ENCODE measurements at regions not wholly inside any gene's neighbourhood (a gene's known extent, or its start where the extent isn't known, plus 50 kb on each side); places are given as distances from the start of the nearest gene placed in this dataset.
A peak's percentile ranks its signal among the peaks of the same experiment; 100 is the strongest.

GRCh38 chr20:24166123-24166381 lies 177.5 kb upstream of the GGTLC1 start:
- DNase-seq: no peak

DNA sequence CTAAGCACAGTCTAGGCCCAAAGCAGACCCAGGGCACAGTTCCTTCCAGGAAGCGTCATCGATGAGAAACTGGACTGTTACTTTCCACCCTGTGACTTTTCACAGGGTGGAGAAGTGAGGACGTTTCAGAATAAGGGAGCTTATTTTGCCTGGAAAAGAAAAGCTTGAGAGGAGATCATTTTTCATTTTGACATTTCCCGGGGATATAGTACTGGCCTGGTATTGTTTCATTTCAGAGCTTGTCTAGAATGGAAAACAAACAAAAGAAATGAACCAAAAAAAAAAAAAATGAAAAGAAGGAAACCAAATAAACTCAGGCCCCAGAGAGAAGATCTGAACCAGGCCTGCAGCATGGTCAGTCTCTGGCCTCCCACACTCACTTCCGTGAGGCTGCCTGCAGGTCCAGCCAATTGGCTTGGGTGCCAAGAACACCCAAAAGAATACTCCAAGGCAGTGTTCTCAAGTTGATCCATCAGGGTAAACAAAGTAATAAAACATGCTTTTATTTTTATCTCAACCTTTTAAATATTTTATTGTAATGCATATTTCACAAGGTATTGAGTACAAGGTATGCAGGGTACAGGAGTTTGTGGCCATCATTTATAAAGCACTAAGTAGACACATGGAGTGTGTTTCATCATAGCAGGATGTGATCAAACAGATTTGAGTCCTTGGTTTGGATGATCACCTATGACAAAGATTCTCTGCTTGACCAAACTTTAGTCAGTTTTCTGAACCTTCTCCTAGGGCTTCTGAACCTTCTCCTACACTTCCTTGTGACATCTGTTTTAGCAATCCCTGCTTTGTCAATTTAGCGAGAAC lies 176.9 kb upstream of the GGTLC1 start:
- DNase-seq: no peak

GRCh38 chr20:24164360-24164759 lies 175.8 kb upstream of the GGTLC1 start:
- peak in 1 of 5 experiments; percentile 20 for DNase-seq

- no peak for DNase-seq
Measured at GRCh38 chr20:24163506-24163905, 174.9 kb upstream of the GGTLC1 start.

DNA sequence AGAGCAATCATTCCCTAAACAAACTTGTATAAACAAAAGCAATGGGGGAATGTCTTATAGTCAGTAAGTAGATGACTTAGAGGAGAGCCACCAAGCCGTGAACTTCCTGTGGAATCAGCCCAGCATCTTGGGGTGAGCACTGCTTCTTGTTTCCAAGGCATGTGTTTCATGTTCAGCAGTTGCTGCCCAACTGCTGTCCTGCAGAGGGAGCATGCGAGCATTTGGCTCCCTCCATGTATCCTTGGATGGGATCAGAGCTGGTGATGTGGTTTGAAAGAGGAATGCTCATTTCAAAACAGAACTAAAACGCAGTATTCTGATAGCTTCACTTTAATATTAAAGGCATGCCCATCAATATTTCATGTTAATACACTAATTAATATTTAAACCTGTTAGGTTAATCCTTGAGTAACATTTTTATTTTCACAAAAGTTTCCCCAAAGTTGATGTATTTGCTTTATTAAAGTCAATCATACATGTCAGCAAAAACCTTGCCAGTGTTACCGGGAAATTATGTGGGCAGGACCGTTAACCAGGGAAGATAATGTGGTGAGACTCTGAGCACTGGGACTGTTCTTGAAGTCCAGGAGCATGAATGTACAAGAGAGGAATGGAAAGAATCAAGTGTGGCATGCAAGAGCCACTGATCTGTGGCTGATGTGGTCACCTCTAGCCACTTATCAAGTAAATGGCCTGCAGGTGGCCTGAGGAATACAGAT lies 172.1 kb upstream of the GGTLC1 start:
- peak in 1 of 5 experiments; percentile 37 for DNase-seq

DNA sequence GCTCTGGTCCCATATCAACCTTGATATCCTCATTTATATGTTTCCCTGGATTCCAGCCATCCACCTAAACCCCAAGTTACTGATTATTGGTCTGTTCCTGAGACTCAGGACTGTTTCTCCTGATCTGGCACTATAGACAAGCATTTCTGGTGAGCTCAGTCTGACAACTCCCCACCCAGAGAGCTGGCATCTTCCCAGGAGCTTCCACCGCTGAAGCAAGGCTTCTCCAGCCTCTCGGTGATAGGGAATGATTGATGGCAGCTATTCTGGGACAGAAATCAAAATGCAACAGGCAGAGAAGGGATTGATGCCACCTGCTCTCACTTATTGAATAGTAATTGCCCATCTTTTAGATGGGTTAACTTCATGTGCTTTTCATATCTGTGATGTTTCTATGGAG lies 169.7 kb upstream of the GGTLC1 start:
- no peak for DNase-seq

DNA sequence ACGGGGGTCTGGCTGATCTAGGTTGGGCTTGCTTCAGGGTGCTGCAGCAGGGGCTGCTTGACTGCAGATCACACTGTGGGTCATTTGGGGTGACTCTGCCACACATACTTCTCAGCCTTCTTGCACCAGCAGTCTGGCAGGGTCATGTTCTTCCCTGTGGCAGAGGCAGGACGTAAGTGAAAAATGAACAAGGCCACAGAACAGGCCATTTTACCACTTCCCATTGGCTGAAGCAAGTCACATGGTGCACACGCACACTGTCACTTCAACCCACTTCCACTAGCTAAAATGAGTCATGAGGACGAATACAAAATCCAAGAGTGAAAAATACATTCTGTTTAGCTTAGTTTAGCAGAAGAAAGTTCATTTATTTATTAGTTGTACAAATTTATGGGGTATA lies 168.6 kb upstream of the GGTLC1 start:
- peak in 2 of 5 experiments; percentile 46 to 68 for DNase-seq

DNA sequence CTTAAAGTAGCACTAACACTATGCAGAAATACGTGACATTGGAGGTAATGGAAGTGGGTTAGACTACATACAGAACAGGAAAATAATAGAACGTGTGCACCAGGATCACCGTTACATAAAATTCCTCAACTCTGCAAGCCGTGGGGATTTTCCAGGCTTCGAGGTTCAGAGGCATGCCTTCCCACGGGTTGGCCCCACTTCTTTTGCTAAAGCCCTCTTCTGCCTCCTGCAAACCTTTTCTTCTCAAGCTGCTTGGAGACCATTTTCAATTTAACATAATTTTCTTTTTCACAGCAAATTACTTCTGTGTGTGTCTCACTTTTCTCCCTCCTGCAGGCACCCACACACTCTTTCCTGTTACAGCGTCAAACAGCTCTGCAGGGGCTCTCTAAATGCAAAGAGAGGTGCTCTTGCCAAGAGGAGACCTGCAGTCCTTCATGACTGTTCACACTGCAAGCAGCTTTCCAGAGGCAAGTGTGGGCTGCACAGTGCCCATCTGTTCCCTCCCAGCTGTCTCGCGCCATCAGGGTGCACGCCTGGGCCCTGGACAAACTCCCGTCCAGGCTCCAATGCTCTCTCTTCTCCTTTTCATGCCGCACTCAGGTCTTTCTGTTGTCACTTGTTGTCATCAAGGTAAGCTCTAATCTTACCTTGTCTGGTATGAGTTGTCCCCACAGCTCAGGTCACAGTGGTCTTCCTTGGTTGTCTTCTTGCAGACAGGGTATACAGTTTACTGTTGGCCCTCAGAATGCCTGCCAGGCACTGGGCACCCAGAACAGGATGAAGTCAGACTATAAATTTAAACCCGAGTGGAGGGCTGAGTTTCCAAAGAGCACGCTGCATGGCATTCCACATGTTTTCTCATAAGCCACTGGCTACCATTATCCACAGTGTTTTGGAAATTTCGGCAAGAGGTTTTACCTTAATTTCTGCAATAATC lies 164.8 kb upstream of the GGTLC1 start:
- no peak for DNase-seq

DNA sequence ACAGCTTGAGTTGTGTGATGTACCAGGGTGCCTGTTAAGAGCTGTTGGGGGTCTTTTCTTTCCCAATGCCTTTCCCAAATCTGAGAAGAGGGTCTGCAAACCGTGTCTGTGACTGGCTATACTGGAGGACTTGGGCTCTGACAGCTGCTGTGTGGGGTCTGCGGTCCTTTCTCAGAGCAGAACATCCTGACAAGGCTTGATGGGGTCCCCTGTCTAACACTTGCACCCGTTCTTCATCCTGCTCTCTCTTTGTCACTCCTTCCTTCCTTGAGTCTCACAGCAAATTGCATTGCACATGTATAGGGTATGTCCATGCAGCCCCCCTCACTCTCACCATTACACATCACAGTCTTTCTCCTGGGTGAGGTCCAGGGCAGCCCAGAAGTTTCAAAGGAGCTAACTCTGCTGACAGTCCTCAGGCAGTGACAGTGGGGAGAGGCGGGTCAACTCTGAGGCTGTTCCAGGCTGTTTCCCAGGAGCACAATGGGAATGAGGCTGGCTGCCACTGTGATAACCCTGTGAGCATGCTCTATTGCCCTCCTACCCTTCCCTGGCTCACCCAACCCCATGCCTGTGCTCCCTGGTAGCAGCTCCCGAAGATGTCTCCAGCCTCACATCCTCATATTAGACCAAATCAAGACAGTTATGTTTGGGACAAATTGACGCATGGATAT lies 163.2 kb upstream of the GGTLC1 start:
- DNase-seq: no peak

DNA sequence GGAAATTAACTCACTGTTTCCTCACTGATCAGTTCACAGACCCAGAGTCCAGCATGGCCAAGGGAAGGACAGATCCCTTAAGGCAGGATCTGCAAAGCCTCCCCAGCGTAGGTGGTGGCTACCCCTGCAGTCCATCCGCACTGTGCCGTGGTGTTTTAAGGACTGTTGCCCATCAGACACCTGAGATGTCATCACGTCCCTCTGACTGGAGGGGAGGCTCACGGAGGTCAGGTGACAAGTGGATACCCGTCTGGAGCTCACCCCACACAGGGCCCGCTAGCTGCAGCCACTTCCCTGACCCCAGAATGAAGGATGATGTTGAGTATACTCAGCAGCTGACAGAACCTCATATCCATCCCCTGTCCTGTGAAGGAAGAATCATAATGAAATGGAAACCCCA lies 161.8 kb upstream of the GGTLC1 start:
- no peak for DNase-seq

DNA sequence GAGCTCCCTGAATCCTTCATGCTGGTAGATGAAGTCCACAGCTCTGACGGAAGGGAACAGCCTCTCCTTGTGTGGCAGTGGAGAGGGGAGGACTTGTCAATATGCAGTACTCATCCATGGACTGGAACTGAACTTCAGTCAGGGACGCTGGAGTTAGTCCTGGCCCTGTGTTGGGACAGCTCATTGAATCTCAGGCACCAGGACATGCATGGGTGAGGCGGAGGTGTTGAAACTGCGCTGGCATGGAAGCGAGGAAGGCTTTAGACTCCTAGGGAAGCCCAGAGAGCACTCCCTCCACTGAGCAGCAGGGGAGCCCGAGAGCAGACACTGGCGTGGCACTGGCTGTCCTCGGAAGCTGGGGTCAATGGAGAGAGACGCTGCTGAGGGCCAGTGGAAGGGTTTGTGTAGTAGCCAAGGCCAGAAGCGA lies 161.3 kb upstream of the GGTLC1 start:
- no peak for DNase-seq

DNA sequence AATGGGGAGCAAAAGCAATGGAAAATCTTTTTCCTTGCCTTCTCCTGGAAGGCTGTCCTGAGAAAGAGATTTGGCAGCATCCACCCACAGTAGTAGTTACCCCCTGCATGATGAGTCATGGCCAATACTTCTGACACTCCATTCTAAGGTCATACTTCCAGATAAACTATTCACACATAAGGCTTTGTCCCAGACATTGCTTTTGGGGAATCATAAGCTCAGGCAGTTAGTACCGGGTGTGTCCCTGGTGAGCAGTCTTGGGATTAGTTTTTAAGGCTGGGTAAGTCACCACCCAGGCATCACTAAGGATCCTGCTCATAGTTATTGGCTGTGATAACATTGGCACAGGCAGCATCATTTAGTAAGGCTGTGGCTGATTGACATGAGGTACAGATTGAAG lies 160.6 kb upstream of the GGTLC1 start:
- DNase-seq: no peak

DNA sequence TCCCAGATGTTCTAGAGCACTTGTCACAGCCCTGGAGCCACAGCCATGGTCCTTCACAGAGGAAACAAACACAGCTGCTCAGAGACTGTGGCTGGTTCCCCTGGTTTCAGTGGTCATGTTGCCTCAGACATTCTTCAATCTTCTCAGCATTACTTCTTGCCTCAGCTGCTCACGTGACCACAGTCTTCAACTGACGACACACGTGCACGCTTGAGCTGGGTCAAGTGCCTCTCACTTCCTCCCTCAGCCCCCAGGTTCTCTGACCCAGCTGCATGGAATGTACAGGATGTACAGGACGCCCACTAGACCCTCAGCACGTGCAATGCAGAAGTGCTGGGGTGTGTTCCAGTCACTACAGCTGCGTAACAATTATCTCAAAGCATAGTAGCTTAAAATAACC lies 159.8 kb upstream of the GGTLC1 start:
- DNase-seq: peak in 2 of 5 experiments; percentile 16 to 67

DNA sequence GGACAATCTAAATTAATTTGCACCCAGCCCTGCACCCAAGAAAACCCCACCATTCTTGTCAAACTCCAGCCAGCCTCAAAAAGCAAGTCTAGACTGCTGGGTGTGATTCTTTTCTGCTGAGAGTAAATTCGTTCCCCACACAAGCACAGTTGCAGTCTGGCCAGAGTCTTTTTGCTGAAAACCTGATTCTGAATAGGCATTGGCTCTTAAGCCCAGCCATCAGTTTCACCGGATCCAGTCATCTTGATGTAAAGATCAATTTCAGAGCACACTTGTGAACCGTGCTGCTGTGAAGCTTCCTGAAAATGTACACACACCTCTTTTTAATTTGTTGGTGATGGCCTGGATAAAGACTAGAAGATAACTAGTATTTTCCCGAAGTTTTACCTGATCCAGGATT lies 159.4 kb upstream of the GGTLC1 start:
- peak in 1 of 5 experiments; percentile 4 for DNase-seq

DNA sequence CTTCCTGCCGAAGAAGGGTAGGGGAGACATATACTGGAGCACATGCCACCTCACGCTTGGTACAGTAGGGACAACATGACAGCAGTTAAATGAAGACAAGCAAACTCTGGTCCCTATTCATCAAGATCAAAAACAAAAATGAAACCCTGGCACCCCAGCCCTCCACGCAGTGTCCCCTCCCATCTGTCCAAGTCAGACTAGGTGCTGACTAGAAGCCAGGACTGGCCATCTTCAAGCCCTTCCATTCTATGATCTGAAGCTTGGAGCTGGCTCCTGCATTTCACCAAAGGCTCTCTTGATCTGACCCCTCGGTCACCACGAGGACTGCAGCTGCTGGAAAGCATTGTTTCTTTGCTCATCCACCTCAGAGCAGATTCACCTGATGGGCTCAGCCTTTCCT lies 158.9 kb upstream of the GGTLC1 start:
- no peak for DNase-seq

GRCh38 chr20:24146231-24146634 lies 157.7 kb upstream of the GGTLC1 start:
- DNase-seq: no peak

- no peak for DNase-seq
Measured at GRCh38 chr20:24144371-24144770, 155.8 kb upstream of the GGTLC1 start.

DNA sequence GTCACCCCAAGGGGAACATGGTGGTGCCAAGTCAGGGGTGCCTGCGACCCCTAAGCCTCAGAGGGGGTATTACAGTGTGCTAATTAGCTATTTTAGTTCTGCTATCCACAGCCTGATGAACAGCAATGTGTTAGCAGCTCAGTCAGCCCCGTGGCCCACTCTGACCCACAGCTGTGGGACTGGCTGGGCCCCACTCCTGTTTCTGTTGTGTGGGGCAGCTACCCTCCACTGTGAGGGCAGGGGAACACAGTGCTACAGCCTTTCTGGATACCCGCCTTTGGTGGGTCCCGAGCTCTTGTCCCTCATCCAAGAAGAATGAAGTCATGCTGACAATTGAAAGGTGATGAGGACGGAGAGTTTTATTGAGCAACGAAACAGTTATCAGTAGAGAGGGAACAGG lies 152.5 kb upstream of the GGTLC1 start:
- DNase-seq: no peak

DNA sequence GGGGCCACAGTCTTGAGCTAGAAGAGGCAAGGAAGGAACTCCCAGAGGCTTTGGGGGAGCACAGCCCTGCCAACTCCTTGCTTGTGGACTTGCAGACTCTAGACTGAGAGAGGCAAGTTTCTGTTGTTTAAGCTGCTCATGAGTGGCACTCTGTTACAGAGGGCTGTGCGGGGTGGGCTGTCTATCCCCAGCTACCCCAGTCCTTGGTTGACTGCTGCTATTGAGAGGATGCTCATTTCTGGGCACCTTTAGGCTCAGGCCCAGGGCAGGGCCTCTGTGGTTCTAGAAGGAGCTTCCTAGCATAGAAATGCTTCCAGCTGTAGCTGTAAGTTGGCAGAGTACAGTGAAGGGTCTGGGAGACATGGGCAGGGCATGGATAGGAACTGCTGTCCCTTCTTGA lies 151.3 kb upstream of the GGTLC1 start:
- DNase-seq: no peak

GRCh38 chr20:24138951-24139350 lies 150.4 kb upstream of the GGTLC1 start:
- DNase-seq: no peak

GRCh38 chr20:24138196-24138857 lies 149.7 kb upstream of the GGTLC1 start:
- no peak for DNase-seq

DNA sequence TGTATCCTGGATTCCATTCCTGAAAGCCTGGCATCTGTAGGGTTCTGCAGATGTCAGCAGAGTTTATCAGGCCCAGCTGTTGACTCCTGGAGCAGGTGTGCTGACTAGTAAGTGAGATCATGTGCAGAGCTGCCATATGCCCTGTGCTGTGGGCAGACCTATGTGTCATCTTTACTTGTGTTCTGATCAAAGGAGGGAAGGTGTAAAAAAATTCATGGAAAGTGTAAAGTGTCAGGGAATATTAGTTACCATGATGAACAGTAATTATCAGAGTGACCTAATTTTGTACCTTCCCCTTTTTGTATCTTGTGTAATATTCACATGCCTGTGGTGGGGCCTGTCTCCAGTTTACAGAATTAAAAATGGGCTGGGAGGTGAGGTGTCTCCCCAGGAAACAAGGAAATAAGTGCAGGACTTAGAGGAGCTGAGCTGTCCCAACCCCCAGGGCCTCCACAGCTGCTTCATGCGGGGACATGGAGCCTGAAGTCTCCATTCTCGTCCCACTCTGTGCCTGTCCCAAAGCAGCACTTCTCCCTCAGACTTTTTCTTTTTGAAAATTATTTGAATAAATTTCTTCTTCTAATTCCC lies 148.2 kb upstream of the GGTLC1 start:
- DNase-seq: no peak
